ENCODE measurements at regions not wholly inside any gene's neighbourhood (a gene's known extent, or its start where the extent isn't known, plus 50 kb on each side); places are given as distances from the start of the nearest gene placed in this dataset.

DNA sequence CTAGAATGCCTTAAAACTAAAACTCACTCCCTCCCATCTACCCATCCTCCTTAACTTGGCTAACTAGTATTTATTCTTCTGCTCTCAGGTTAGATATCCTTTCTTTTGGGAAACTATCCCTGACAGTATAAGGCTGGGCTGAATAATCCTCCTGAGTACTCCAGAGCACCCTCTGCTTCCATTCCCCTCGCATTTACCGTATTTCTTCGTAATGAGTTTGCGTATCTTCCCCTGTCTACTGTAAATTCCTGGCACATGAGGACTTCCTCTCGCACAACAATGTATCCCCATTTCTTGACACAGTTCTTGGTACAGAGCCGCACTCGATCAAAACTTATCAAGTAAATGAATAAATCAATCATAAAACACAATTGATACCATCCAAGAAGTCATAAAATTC lies 82.9 kb upstream of the AKAP13 start:
- H3K4me3 ChIP-seq: no peak overlapping the region
- no peaks in the 10 kb centered on the region for H3K27me3 ChIP-seq
- TF ChIP-seq, protein P1, sequence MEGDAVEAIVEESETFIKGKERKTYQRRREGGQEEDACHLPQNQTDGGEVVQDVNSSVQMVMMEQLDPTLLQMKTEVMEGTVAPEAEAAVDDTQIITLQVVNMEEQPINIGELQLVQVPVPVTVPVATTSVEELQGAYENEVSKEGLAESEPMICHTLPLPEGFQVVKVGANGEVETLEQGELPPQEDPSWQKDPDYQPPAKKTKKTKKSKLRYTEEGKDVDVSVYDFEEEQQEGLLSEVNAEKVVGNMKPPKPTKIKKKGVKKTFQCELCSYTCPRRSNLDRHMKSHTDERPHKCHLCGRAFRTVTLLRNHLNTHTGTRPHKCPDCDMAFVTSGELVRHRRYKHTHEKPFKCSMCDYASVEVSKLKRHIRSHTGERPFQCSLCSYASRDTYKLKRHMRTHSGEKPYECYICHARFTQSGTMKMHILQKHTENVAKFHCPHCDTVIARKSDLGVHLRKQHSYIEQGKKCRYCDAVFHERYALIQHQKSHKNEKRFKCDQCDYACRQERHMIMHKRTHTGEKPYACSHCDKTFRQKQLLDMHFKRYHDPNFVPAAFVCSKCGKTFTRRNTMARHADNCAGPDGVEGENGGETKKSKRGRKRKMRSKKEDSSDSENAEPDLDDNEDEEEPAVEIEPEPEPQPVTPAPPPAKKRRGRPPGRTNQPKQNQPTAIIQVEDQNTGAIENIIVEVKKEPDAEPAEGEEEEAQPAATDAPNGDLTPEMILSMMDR (IDR thresholded peaks at IDR 0.05): no peak
- H3K27ac ChIP-seq: no peak overlapping the region
- intact Hi-C loops (cut with DNase I): loop anchor here (2.0 to 5.0 kb wide), 3 partner anchors 115 to 535 kb away; no protein-coding TSS in a partner anchor
- H3K36me3 ChIP-seq: no peaks in the 10 kb centered on the region
- no peak for DNase-seq (ENCODE audit: low spot score in 2 of 2)
- H3K4me1 ChIP-seq: no peaks in the 10 kb centered on the region
- no peaks in the 10 kb centered on the region for H3K9me3 ChIP-seq

DNA sequence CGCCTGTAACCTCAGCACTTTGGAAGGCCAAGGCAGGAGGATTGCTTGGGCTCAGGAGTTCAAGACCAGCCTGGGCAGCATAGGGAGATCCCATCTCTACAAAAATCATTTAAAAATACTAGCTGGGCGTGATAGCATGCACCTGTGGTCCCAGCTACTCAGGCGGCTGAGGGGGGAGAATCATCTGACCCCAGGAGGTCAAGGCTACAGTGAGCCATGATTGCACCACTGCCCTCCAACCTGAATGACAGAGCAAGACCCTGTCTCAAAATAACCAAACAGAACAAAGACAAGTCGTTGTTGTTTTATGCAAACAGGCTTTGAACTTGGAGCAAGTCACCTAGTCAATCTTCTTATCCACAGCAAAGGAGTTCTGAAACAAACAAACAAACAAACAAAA lies 82.0 kb upstream of the AKAP13 start:
- Histone ChIP-seq H3K27me3 (no peaks in the 10 kb centered on the region), H3K4me3 (no peak overlapping the region), H3K4me1 (no peaks in the 10 kb centered on the region), H3K27ac (no peak overlapping the region), H3K9me3 (no peaks in the 10 kb centered on the region), H3K36me3 (no peaks in the 10 kb centered on the region)
- no peak for DNase-seq (ENCODE audit: low spot score in 2 of 2)
- intact Hi-C loops (cut with DNase I): loop anchor here (5.0 kb wide), 2 partner anchors 114 to 534 kb away; no protein-coding TSS in a partner anchor
- TF ChIP-seq, protein P1 (IDR thresholded peaks at IDR 0.05): no peak

GRCh38 chr15:85298941-85299340 lies 81.5 kb upstream of the AKAP13 start:
- no peak overlapping the region for H3K4me3 ChIP-seq
- H3K27me3 ChIP-seq: no peaks in the 10 kb centered on the region
- no peak for DNase-seq (ENCODE audit: low spot score in 2 of 2)
- TF ChIP-seq, protein P1 (IDR thresholded peaks at IDR 0.05): no peak
- no peaks in the 10 kb centered on the region for H3K4me1 ChIP-seq
- intact Hi-C loops (cut with DNase I): loop anchor here (5.0 kb wide), 2 partner anchors 113 to 533 kb away; no protein-coding TSS in a partner anchor
- H3K9me3 ChIP-seq: no peaks in the 10 kb centered on the region
- H3K36me3 ChIP-seq: no peaks in the 10 kb centered on the region
- no peak overlapping the region for H3K27ac ChIP-seq

- H3K36me3 ChIP-seq: no peaks in the 10 kb centered on the region
- H3K4me3 ChIP-seq: no peak overlapping the region
- intact Hi-C loops (cut with DNase I): no loop called here
- TF ChIP-seq, protein P1 (IDR thresholded peaks at IDR 0.05): no peak
- no peak overlapping the region for H3K27ac ChIP-seq
- H3K9me3 ChIP-seq: no peaks in the 10 kb centered on the region
- DNase-seq (ENCODE audit: low spot score in 2 of 2): no peak
- no peaks in the 10 kb centered on the region for H3K4me1 ChIP-seq
- no peaks in the 10 kb centered on the region for H3K27me3 ChIP-seq
Observed at GRCh38 chr15:85302271-85302670, 78.1 kb upstream of the AKAP13 start.

GRCh38 chr15:85305050-85305449 lies 75.4 kb upstream of the AKAP13 start:
- DNase-seq (ENCODE audit: low spot score in 2 of 2): no peak
- no peaks in the 10 kb centered on the region for H3K36me3 ChIP-seq
- intact Hi-C loops (cut with DNase I): no loop called here

More at GRCh38 chr15:85305050-85305449, 75.4 kb upstream of the AKAP13 start:
- no peak overlapping the region for H3K27ac ChIP-seq
- H3K9me3 ChIP-seq: no peaks in the 10 kb centered on the region
- TF ChIP-seq, protein P1 (IDR thresholded peaks at IDR 0.05): no peak
- no peaks in the 10 kb centered on the region for H3K27me3 ChIP-seq
- no peak overlapping the region for H3K4me3 ChIP-seq
- no peaks in the 10 kb centered on the region for H3K4me1 ChIP-seq

Data from ascending aorta (tissue), 2 donors.